Naive thymus-derived CD8-positive, alpha-beta T cell (primary cell): ENCODE measurements at regions not wholly inside any gene's neighbourhood (a gene's known extent, or its start where the extent isn't known, plus 50 kb on each side); places are given as distances from the start of the nearest gene placed in this dataset.
"Not testable (repeated sequence)": the region's sequence is repeated elsewhere in the genome, so short reads cannot be mapped to it uniquely, and the experiment has no call there.

Experiments
- ATAC-seq, 2 donors: fragments of 150-1000 bp; cut with Tn5 transposase in 1 of 2; sonication (Bioruptor Pico), chemical (Tn5 transposase) in 1 of 2; 1 replicate in 1 of 2; 2 replicates in 1 of 2; pipeline ENCODE4 v1.10.0; 2021; ENCODE audit warnings: mild to moderate bottlenecking in 2 of 2, moderate library complexity in 2 of 2
- POLR2A ChIA-PET: fragments of 350-600 bp; sonication (Branson Sonifier 250); formaldehyde crosslinking; loops from one replicate; lab custom pipeline; 2021; ENCODE audit warnings: antibody characterized with exemption; lab: Charles Lee
- DNase-seq, 10 donors: peaks; one replicate each; pipeline versions ENCODE4 v3.0.0 to v3.0.0-alpha.2; 2020 to 2022
- H3K27ac Mint-ChIP-seq, 10 donors: one replicate each; pipeline ENCODE4 v1.8.0; 2020 to 2022; ENCODE audit warnings: mild to moderate bottlenecking in 10 of 10, mixed read lengths in 10 of 10, moderate library complexity in 4 of 10, inconsistent platforms in 1 of 10
- H3K27me3 Mint-ChIP-seq, 5 donors: one replicate each; pipeline ENCODE4 v1.8.0; 2021 to 2022; ENCODE audit warnings: mixed read lengths in 5 of 5
- H3K36me3 Mint-ChIP-seq, 3 donors: one replicate each; pipeline ENCODE4 v1.8.0; 2020 to 2022; ENCODE audit warnings: mixed read lengths in 3 of 3, mild to moderate bottlenecking in 2 of 3, inconsistent platforms in 1 of 3
- H3K4me1 Mint-ChIP-seq, 4 donors: one replicate each; pipeline ENCODE4 v1.8.0; 2021 to 2022; ENCODE audit warnings: mixed read lengths in 4 of 4
- H3K4me3 Mint-ChIP-seq, 10 donors: one replicate each; pipeline ENCODE4 v1.8.0; 2020 to 2022; ENCODE audit warnings: mild to moderate bottlenecking in 10 of 10, mixed read lengths in 10 of 10, moderate library complexity in 6 of 10, inconsistent platforms in 1 of 10
- H3K9me3 Mint-ChIP-seq, 9 donors: one replicate each; pipeline ENCODE4 v1.8.0; 2020 to 2022; ENCODE audit warnings: mixed read lengths in 9 of 9, mild to moderate bottlenecking in 3 of 9, inconsistent platforms in 1 of 9, moderate library complexity in 1 of 9

GRCh38 chr14:84927096-84927827 is 602.7 kb upstream of the FLRT2 start:
- Mint-ChIP-seq H3K4me1 (no peaks in the 10 kb centered on the region), H3K36me3 (no peaks in the 10 kb centered on the region), H3K27ac (no peak overlapping the region), H3K4me3 (no peak overlapping the region), H3K27me3 (no peaks in the 10 kb centered on the region), H3K9me3 (peaks cover 0 to 15% (median 5%) of the 10 kb centered on the region in 9 donors)
- POLR2A ChIA-PET: no interaction called here
- no peak for DNase-seq
- ATAC-seq: no peak

- no peak overlapping the region for H3K4me3 Mint-ChIP-seq
- ATAC-seq: no peak
- H3K27ac Mint-ChIP-seq: no peak overlapping the region
- no peak for DNase-seq
- H3K27me3 Mint-ChIP-seq: no peaks in the 10 kb centered on the region
- POLR2A ChIA-PET: no interaction called here
- H3K4me1 Mint-ChIP-seq: no peaks in the 10 kb centered on the region
- peaks cover 0 to 22% (median 6%) of the 10 kb centered on the region in 9 donors for H3K9me3 Mint-ChIP-seq
- peaks cover 0 to 5% (median 0%) of the 10 kb centered on the region in 3 donors for H3K36me3 Mint-ChIP-seq
These were observed 600.9 kb upstream of the FLRT2 start for GRCh38 chr14:84929086-84929485.

GRCh38 chr14:84929834-84930233 is 600.1 kb upstream of the FLRT2 start:
- H3K4me3 Mint-ChIP-seq: no peak overlapping the region
- H3K4me1 Mint-ChIP-seq: no peaks in the 10 kb centered on the region
- POLR2A ChIA-PET: no interaction called here
- H3K27ac Mint-ChIP-seq: no peak overlapping the region
- DNase-seq: no peak
- H3K27me3 Mint-ChIP-seq: no peaks in the 10 kb centered on the region
- peaks cover 0 to 5% (median 0%) of the 10 kb centered on the region in 3 donors for H3K36me3 Mint-ChIP-seq
- ATAC-seq: no peak
- H3K9me3 Mint-ChIP-seq: peaks cover 0 to 25% (median 6%) of the 10 kb centered on the region in 9 donors

GRCh38 chr14:84937016-84937415 is 592.9 kb upstream of the FLRT2 start:
- H3K9me3 Mint-ChIP-seq: peaks cover 0 to 61% (median 12%) of the 10 kb centered on the region in 9 donors
- no peak overlapping the region for H3K4me3 Mint-ChIP-seq
- H3K4me1 Mint-ChIP-seq: no peaks in the 10 kb centered on the region
- DNase-seq: no peak
- no peak overlapping the region for H3K27ac Mint-ChIP-seq
- ATAC-seq: no peak
- no peaks in the 10 kb centered on the region for H3K27me3 Mint-ChIP-seq
- POLR2A ChIA-PET: no interaction called here
- peaks cover 0 to 5% (median 0%) of the 10 kb centered on the region in 3 donors for H3K36me3 Mint-ChIP-seq

GRCh38 chr14:84937449-84937848 is 592.5 kb upstream of the FLRT2 start:
- Mint-ChIP-seq H3K4me1 (no peaks in the 10 kb centered on the region), H3K27ac (no peak overlapping the region), H3K9me3 (peaks cover 0 to 57% (median 12%) of the 10 kb centered on the region in 9 donors), H3K36me3 (peaks cover 0 to 5% (median 0%) of the 10 kb centered on the region in 3 donors), H3K4me3 (no peak overlapping the region), H3K27me3 (no peaks in the 10 kb centered on the region)
- DNase-seq (no peak), ATAC-seq (no peak)
- POLR2A ChIA-PET: no interaction called here

GRCh38 chr14:84944901-84945300 is 585.0 kb upstream of the FLRT2 start:
- H3K4me3 Mint-ChIP-seq, H3K27me3 Mint-ChIP-seq, H3K27ac Mint-ChIP-seq, ATAC-seq, H3K4me1 Mint-ChIP-seq, H3K36me3 Mint-ChIP-seq, POLR2A ChIA-PET, H3K9me3 Mint-ChIP-seq, DNase-seq: not testable (repeated sequence)

GRCh38 chr14:84959851-84960520 is 570.0 kb upstream of the FLRT2 start:
- POLR2A ChIA-PET: no interaction called here
- Mint-ChIP-seq H3K27me3 (no peaks in the 10 kb centered on the region), H3K27ac (no peak overlapping the region)

GRCh38 chr14:84961637-84962036 is 568.3 kb upstream of the FLRT2 start:
- Mint-ChIP-seq H3K4me1 (no peaks in the 10 kb centered on the region), H3K27me3 (no peaks in the 10 kb centered on the region), H3K36me3 (no peaks in the 10 kb centered on the region), H3K4me3 (no peak overlapping the region), H3K27ac (no peak overlapping the region), H3K9me3 (peaks cover 1 to 34% (median 11%) of the 10 kb centered on the region in 9 donors)
- no peak for DNase-seq
- POLR2A ChIA-PET: no interaction called here
- ATAC-seq: no peak

More at GRCh38 chr14:84959851-84960520, 570.0 kb upstream of the FLRT2 start:
- Mint-ChIP-seq H3K36me3 (no peaks in the 10 kb centered on the region), H3K4me1 (no peaks in the 10 kb centered on the region), H3K9me3 (peaks cover 4 to 33% (median 17%) of the 10 kb centered on the region in 9 donors), H3K4me3 (no peak overlapping the region)
- DNase-seq (no peak), ATAC-seq (no peak)

GRCh38 chr14:84963518-84963917 is 566.4 kb upstream of the FLRT2 start:
- no peak overlapping the region for H3K27ac Mint-ChIP-seq
- no peak overlapping the region for H3K4me3 Mint-ChIP-seq
- DNase-seq (no peak), ATAC-seq (no peak)
- no peaks in the 10 kb centered on the region for H3K27me3 Mint-ChIP-seq
- POLR2A ChIA-PET: no interaction called here
- H3K4me1 Mint-ChIP-seq: no peaks in the 10 kb centered on the region
- peaks cover 3 to 28% (median 11%) of the 10 kb centered on the region in 9 donors for H3K9me3 Mint-ChIP-seq
- no peaks in the 10 kb centered on the region for H3K36me3 Mint-ChIP-seq

GRCh38 chr14:84965279-84965678 is 564.7 kb upstream of the FLRT2 start:
- H3K9me3 Mint-ChIP-seq: peaks cover 3 to 19% (median 14%) of the 10 kb centered on the region in 9 donors
- no peak overlapping the region for H3K27ac Mint-ChIP-seq
- POLR2A ChIA-PET: no interaction called here
- DNase-seq (no peak), ATAC-seq (no peak)
- H3K27me3 Mint-ChIP-seq: no peaks in the 10 kb centered on the region
- H3K4me3 Mint-ChIP-seq: no peak overlapping the region
- H3K4me1 Mint-ChIP-seq: no peaks in the 10 kb centered on the region
- H3K36me3 Mint-ChIP-seq: peaks cover 0 to 3% (median 0%) of the 10 kb centered on the region in 3 donors

- H3K4me1 Mint-ChIP-seq: no peaks in the 10 kb centered on the region
- H3K27ac Mint-ChIP-seq: no peak overlapping the region
- H3K4me3 Mint-ChIP-seq: no peak overlapping the region
- peaks cover 0 to 3% (median 0%) of the 10 kb centered on the region in 3 donors for H3K36me3 Mint-ChIP-seq
- POLR2A ChIA-PET: no interaction called here
- peaks cover under 1 to 20% (median 7%) of the 10 kb centered on the region in 9 donors for H3K9me3 Mint-ChIP-seq
- no peaks in the 10 kb centered on the region for H3K27me3 Mint-ChIP-seq
- no peak for ATAC-seq
- DNase-seq: no peak
These were observed 560.4 kb upstream of the FLRT2 start for GRCh38 chr14:84969501-84969900.

GRCh38 chr14:84975241-84975902 is 554.6 kb upstream of the FLRT2 start:
- H3K36me3 Mint-ChIP-seq: no peaks in the 10 kb centered on the region
- ATAC-seq (no peak), DNase-seq (no peak)
- H3K27ac Mint-ChIP-seq: no peak overlapping the region
- H3K4me3 Mint-ChIP-seq: no peak overlapping the region
- H3K27me3 Mint-ChIP-seq: no peaks in the 10 kb centered on the region
- H3K9me3 Mint-ChIP-seq: peaks cover 0 to 29% (median 10%) of the 10 kb centered on the region in 9 donors
- POLR2A ChIA-PET: no interaction called here
- no peaks in the 10 kb centered on the region for H3K4me1 Mint-ChIP-seq

- no peaks in the 10 kb centered on the region for H3K4me1 Mint-ChIP-seq
- no peak overlapping the region for H3K27ac Mint-ChIP-seq
- no peaks in the 10 kb centered on the region for H3K27me3 Mint-ChIP-seq
- POLR2A ChIA-PET: no interaction called here
- DNase-seq (no peak), ATAC-seq (no peak)
- H3K36me3 Mint-ChIP-seq: no peaks in the 10 kb centered on the region
- H3K9me3 Mint-ChIP-seq: peaks cover 0 to 29% (median 10%) of the 10 kb centered on the region in 9 donors
- H3K4me3 Mint-ChIP-seq: no peak overlapping the region
These were observed 553.1 kb upstream of the FLRT2 start for GRCh38 chr14:84976805-84977204.
